ENCODE measurements at regions not wholly inside any gene's neighbourhood (a gene's known extent, or its start where the extent isn't known, plus 50 kb on each side); places are given as distances from the start of the nearest gene placed in this dataset.
"Not testable (repeated sequence)": the region's sequence is repeated elsewhere in the genome, so short reads cannot be mapped to it uniquely, and the experiment has no call there.

DNA sequence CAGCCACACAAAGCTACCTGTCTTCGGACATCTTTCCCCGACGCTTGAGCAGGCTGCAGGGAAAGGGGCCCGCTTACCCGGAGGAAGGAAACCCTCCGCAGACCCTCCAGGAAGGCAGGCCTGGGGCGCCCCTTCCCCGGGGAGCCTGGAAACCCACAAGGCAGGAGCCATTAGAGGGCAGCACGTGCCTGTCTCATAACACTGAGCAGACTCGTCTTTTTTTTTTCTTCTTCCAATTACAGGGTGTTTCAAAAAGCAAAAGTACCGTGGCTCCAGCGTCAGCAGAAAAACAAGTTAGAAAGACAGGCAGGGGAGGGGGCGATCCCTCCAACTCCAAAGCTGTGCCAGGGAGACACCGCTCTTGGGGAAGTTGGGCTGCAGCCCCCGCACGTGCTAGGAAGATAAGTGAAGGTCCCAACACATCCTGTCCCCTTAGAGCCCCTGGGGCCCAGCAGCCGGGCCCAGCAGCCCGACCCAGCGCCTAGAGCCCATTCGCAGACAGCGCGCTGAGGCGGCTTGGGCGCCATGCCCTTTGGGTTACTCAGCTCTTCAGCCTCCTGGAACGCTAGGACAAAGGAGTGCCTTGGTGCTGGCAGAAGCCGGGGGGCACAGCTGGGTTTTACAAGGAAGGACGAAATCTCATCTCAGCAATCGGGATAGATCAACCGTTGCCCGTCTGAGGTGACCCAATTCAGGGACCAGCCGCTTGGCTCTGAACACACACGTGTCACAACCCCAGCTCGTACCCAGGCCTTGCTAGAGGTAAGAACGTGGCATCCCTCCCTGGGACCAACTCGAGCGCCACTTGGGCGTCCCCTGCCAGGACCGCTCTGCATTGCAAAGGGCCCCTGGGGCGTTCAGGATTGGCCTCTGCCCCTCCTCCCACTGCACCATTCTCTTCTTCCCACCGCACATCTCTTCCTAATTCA lies 136.3 kb downstream of the LY86 start:
- peak; percentile 68 for DNase-seq

DNA sequence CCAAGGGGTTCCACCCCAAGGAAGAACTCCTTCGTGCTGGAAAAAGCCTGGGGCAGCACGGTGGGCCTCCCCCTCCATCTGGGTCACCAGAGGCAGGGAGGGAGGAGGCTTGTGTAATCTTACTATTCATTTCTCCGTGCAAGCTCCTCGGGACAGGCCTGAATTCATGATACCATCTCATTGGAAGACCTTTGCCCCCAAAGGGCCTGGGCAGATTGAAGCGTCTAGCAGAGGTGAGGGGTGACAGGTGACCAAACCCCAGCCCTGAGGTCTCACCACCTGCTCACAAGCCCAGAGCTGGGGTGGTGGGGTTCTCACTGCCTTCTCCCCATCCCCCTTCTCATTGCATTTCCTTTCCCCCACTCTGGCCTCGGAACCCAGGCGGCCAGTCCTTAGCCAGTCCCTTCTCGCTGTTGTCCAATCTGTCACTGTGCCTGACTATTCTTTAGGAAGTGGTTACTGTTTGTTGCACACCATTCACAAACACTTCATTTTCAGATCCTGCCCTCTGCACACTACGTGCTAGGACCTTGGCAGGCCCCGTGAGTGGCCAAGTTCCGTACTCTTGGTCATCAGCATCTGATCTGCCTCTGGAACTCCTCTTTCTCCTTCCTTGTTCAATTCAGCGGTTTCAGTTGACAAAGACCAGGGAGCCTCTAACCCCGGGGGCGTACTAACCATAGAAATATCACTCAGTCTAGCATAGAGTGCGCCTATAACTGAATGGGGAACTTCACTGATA lies 137.1 kb downstream of the LY86 start:
- no peak for DNase-seq

DNA sequence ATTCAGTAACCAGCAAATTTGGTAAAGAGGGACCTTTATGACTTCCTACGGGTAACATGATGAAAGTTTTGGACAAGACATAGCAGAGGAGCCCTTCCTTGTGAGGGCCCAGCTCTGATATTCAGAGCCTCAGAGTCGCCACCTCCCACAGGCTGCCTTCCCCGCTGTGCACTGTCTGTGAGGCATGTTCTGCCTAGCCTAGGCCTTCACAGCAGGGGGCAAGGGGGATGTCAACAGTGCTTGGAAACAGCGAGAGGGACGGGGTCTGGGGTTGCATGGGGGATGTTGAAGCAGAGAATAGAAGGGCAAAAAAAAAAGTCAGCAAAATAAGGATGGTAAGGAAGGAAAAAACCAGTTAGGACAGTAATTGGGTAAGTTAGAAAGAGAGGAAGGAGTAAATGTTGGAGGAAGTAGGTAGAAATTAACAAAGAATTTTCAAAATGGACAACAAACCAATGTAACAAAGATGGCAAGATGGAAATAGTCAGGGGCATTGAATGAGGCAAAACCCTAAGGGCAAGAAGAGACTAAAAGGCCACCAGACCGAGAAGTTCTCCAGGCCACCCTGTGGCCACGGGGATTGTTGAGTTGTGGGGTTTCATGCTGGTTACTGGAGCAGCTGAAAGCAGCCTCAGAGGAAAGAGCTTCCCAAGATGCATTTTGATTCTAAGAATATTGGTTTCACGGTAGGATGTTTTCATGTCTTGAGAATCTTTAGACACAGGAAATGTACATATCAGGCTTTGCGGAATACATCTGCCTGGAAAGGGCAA lies 139.8 kb downstream of the LY86 start:
- DNase-seq: peak; percentile 65

DNA sequence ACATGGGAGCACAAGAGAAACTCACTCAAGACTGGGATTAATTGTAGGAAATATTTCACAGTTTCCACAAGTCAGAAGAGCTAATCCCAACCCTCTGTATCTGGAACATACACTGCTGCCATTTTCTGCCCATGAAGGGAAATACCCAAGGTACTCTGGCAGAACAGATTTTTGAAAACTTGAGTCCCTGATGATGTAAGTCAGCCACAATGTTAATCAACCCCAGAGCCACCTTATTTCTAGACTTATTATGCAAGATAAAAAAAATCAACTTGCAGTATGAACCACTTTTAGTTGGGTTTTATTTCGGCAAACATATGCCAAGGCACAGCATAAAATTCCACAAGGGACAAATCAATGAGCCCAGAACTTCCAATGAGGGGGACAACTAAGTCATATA lies 141.5 kb downstream of the LY86 start:
- DNase-seq: no peak

DNA sequence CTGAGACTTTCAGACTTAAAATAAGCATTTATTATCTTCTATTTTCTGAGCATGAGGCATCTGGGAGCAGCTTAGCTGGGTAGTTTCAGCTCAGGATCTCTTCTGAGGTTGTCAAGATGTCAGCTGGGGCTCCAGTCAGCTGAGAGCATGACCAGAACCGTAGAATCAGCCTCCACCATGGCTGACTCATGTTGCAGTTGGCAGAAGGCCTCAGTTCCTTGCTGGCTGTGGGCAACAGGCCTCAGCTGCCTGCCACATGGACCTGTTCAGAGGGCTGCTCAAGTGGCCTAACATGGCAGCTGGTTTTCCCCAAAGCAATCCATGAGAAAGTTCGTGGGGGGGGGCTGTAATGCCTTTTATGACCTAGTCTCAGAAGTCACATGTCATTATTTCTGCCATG lies 142.3 kb downstream of the LY86 start:
- DNase-seq: no peak

DNA sequence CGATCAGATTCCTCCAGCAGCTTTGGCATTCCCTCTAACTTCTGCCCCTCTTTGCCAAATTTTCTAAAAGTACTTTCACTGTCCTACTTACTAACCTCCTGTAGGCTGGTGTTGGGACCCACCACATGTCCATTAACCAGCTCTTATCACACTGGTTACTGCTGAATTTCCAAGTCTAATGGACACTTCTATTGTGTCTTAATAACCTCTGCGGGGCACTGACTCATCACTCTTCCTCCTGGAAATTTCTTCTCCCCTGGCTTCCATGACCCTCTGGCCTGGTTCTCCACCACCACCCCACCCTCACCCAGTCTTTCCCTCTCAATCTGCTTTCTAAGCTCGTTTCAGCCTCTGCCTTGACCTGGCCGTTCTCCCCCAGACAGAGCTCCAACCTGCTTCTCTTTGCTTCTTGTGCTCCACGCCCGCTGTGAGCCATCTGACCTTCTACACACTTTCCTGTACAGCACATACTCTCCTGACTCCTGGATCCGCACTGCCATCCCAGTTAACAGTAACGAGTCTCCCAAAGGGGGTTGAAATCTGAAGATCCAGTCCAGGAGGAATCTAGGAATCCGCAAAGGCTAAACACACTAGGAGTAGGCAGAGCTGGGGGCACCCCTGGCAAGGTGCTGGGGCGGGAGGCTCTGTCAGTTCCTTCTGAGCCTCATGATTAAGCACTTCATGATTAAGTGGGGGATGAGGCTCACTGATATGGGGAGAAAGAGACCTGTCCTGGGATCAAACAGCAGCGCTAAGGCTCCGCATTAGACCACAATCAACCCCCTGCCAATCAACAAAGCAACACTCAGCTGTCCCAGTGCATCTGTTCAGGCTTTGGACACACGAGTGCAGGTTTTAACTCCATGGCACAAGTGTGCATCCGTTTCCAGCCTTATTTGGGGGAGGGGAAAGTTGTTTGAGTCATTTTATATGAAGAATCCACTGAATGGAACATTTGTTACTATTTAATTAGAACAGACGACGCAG lies 146.3 kb downstream of the LY86 start:
- no peak for DNase-seq

DNA sequence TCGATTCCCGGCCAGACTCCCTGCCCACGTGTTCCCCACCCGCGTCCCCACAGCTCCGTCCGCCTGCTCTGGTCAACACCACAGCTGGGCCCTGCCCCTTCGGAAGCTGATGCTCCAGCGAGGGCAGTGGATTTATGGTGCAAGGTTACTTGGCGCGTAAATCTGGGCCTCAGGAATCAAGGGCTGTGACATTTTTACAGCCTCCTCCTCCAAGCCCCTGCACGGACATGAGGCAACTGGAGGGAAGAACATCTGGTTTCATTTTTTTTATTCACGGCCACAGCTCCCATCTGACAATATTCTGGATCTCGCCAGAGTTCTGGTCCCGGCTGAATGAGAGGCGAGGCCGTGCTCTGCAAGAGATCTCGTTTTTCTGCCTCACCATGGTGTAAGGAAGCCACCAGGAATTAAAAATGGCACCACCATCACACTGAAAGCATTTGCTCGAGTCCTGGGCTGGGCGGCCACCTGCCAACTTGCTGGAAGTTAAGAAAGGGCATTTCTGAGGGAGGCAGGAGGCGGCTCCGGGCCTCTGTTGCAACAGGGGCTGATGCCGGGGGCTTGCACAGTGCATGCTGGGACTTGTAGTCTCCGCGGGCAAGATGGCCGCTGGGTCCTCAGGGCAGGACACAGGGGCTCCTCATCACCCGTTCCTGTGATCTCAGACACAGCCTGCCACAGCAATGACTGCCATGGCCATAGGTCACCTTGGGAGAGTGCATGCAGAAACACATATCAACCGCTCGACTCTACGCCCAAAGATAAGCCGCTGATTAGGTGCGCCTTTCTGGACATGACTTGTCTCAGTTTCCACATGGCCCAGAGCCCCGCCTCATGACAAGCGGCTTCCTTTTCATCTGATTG lies 148.5 kb downstream of the LY86 start:
- peak; percentile 45 for DNase-seq

DNA sequence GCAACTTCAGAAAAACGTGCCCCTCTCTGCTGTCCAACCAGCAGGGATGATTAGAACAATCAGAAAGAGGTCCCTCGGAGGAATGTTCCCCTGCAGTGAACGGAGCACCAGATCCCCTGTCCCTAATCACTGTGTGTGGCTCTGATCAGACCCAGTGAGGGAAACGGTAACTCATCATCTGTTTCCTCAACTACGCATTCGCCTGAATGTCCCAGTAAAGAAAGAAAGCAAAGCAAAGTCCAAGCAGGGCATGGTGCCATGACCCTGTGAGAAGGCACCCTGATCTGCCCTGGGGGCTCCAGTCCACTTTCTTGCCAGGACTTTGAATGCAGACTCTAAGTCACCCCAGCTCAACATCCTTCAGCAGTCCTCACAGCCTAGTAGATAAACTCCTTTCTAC lies 149.2 kb downstream of the LY86 start:
- DNase-seq: no peak

DNA sequence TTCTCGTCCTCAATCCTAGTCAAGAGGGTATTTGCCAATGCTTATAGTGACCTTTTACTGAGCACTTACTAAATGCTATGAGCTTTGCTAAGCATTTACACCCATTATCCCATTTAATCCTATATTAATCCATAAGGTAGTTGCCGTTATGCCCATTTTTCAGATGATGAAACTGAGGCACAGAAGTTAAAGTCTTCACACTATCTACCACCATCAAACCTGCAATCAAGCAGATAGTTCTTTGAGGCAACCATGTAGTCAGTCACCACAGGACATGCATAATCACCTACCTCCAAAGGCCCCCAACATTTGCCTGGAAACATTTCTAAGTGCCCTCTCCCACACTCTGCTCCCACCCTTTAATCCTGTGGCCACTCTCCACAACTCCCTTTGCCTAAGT lies 149.6 kb downstream of the LY86 start:
- no peak for DNase-seq

DNA sequence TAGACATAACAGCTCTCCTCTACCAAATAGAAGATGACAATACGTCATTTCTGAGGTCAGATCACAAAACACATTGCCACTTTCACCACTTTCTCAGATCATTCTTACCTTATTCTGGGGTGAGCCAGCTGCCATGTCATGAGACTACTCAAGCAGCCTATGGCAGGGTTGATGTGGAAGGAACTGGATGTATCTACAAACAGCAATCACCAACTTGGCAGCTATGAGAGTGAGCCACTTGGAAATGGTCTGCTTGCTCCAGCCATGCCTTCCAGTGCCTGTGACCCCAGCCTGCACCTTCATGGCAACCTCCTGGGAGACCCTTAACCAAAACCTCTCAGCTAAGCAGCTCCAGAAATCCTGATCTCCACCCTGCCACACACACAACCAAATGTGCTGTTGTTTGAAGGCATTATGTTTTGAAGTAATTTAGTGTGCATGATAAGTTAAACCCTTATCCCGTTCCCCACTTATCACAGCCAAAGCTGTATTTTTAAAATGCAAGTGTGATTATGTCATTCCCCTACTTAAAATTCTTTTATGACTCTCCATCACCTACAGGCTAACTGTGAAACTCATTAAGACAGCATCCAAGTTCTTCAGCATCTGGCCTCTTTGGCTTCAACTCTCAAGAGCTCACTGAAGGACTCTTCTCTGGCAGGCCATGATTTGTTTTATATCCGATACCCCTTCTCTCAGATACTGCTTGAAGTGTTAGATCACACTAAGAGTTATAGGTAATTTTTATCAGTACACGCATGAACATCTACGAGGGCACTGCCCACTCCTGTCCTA lies 150.6 kb downstream of the LY86 start:
- no peak for DNase-seq

DNA sequence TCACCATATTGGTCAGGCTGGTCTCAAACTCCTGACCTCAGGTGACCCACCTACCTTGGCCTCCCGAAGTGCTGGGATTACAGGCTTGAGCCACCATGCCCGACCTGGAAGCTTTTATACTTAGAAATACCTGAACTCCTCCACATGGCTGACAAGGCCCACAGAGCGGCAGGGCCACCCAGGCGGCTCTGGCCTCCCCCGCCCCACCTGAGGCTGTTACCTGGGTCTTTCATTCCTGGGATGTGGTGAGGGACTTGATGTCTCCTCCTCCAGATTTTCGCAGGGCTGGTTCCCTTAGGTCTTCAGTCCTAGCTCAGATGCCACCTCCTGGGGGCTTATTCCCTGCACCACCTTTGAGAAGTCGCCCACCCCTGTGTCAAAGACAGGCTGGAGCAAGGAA lies 152.1 kb downstream of the LY86 start:
- no peak for DNase-seq

DNA sequence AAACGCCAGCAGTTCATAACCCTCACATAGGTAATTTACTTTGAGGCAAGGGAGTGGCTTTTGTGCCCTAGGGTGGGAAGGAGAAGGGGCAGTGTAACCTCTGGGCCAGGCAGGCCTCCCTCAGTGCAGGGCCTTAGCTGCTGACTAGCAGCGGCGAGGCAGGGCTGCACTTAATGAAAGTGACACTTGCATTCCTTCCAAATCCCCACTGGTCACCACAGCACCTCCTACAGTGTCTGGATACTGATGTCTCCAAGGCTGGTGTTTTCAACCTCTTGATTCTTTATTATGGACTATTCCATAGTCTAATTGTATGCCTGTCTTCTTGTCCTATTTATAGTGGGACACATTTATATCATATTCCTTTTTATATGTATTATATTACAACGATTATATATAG lies 152.7 kb downstream of the LY86 start:
- no peak for DNase-seq

DNA sequence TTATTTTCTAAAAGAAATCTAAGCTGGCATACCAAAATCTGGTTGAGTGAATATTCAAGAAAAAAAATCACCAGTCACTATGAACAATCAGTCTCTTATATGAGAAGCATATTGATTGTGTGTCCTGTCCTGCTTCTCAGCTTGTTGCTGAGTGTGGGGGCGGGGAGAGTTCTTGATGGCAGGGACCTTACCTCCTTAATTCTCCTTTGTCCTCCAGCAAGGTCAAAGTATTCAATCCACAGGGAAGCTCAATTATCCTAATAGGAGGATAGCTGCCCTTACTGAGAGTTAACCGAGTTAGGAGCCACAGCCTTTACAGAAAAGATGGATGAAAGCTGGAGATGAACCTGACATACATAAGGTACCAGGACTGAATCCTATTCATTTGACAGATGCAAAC lies 154.0 kb downstream of the LY86 start:
- peak; percentile 45 for DNase-seq

DNA sequence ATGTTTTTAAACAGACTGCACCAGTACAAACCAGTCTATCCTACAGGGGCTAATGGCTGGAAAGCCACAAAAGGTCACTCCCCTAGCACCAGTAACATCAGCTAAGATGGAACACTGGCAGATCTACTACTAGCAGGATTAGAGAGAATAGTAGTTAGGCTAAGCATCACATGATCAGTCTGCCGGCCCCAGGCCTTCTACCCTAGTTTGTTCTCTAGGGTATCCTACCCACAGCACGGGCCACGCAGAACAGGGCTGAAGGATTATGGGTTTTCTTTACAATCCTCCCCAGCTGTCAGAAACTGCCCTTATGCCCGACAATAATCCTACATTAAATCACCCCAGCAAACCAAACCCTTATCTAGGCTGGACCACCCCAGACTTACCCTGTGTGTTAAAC lies 156.0 kb downstream of the LY86 start:
- no peak for DNase-seq

DNA sequence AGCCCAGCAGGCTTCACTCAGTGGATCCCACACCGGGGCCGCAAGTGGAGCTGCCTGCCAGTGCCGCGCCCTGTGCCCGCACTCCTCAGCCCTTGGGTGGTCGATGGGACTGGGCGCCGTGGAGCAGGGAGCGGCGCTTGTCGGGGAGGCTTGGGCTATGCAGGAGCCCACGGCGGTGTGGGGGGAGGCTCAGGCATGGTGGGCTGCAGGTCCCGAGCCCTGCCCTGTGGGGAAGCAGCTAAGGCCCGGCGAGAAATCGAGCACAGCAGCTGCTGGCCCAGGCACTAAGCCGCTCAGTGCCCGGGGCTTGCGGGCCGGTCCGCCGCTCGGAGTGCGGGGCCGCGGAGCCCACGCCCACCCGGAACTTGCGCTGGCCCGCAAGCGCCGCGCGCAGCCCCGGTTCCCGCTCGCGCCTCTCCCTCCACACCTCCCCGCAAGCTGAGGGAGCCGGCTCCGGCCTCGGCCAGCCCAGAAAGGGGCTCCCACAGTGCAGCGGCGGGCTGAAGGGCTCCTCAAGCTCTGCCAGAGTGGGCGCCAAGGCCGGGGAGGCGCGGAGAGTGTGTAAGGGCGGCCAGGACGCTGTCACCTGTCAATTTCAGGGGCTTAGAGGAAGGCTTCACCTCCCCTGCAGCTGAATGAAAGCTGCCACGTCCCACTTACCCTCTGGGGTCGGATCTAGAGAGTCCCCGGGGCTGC lies 157.3 kb downstream of the LY86 start:
- DNase-seq: not testable (repeated sequence)

DNA sequence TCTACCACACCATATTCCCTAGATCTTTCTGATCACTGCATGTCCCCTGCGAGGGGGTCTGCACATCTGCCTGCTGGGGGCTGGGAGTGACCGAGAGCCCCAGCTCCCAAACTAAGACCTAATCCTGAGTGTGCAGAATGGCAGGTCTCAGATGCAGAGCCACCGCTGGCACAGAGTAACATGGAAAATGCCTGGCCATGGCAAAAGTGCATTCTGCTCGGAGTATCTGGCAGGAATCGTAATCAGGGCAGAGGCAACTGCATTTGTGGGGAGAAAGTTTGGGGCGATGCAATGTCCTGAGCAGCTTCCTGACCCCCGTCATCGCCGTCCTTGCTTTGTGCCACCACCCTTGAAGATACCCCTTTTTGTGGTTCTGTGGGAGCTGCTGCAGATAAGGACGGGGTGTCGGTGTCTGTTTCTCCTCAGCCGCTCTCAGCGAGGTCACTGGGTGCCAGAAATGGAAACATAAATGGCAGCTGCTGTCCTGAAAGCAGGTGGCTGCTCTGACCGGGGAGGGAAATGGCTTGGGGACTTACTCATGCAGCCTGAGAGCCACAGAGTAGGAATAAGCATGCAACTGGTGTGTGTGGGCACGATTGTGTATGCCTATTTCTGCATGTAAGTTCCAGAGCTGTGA lies 157.9 kb downstream of the LY86 start:
- peak; percentile 33 for DNase-seq

DNA sequence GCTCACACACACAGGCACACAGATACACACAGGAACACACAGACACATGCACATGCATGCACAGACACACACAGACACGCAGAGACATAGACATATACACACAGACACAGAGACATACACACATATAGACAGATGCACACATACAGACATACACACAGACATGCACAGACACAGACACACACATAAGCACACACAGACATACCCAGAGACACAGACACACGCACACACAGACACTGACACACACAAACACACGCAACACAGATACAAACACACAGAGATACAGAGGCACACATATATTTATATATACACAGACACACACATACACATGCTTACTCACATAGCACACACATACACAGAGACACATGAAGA lies 158.4 kb downstream of the LY86 start:
- no peak for DNase-seq

DNA sequence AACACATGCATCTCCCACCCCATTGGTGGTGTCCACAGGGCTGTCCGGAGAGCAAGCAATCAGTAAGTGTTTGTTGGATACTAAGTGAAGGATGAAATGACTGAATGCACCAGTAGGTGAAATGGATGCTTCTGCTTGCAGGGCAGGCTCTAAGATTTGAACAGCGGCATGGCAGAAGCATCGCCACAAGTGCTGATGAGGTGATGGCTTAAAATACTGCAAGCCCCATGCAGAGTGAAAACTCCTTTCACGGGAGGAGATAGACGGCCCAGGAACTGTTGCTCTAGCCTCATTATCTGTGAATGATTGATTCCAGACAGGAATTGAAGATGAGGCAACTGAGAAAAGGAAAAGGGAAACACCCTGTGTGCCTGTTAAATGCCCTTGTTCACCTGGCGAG lies 158.9 kb downstream of the LY86 start:
- no peak for DNase-seq

DNA sequence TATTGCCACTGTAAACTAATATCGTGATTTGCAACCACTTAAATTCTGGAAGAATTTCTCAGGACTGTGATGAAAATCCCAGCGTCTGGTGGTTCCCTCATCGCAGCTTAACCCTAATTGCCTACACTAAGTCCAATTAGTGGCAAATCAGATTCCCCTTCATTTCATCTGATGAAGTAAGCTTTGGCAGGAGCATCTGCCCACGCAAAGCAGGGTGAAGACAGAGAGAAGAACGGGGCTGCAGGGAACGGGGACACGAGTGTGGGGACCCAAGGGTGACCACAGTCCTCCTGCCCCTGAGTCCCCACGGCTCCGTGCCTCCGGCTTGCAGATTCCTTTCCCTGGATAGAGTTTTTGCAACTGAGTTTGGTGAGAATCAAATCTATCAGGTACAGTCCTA lies 159.5 kb downstream of the LY86 start:
- no peak for DNase-seq

Data from NCI-H146 (cell line).